WTC11 (cell line): ENCODE measurements at regions not wholly inside any gene's neighbourhood (a gene's known extent, or its start where the extent isn't known, plus 50 kb on each side); places are given as distances from the start of the nearest gene placed in this dataset.

Source experiments
- ATF6 ChIP-seq: sonication (generic); formaldehyde crosslinking; IDR thresholded peaks from 2 replicates; pipeline ENCODE4 v1.8.1; 2023; ENCODE audit warnings: mild to moderate bottlenecking, missing genetic modification reagents
- FOXJ3 ChIP-seq: sonication (generic); formaldehyde crosslinking; IDR thresholded peaks from 2 replicates; pipeline ENCODE4 v1.9.0; 2021; ENCODE audit warnings: missing genetic modification reagents, mild to moderate bottlenecking, borderline replicate concordance
- ZNF232 ChIP-seq: sonication (generic); formaldehyde crosslinking; IDR thresholded peaks from 2 replicates; pipeline ENCODE4 v1.8.0; 2022; ENCODE audit warnings: mild to moderate bottlenecking, missing genetic modification reagents
- TF ChIP-seq, protein P1 (sequence below): fragments of 200-600 bp; IDR thresholded peaks from 2 replicates; pipeline ENCODE4 v1.8.0; 2022; ENCODE audit warnings: antibody characterized with exemption
- TF ChIP-seq, protein P2 (sequence below): sonication (generic); formaldehyde crosslinking; IDR thresholded peaks from 2 replicates; pipeline ENCODE4 v1.8.0; 2022; ENCODE audit warnings: mild to moderate bottlenecking, missing genetic modification reagents
- TF ChIP-seq, protein P3 (sequence below): sonication (generic); formaldehyde crosslinking; IDR thresholded peaks from 2 replicates; pipeline ENCODE4 v1.8.0; 2022; ENCODE audit warnings: mild to moderate bottlenecking, missing genetic modification reagents

- TF ChIP-seq, protein P1, sequence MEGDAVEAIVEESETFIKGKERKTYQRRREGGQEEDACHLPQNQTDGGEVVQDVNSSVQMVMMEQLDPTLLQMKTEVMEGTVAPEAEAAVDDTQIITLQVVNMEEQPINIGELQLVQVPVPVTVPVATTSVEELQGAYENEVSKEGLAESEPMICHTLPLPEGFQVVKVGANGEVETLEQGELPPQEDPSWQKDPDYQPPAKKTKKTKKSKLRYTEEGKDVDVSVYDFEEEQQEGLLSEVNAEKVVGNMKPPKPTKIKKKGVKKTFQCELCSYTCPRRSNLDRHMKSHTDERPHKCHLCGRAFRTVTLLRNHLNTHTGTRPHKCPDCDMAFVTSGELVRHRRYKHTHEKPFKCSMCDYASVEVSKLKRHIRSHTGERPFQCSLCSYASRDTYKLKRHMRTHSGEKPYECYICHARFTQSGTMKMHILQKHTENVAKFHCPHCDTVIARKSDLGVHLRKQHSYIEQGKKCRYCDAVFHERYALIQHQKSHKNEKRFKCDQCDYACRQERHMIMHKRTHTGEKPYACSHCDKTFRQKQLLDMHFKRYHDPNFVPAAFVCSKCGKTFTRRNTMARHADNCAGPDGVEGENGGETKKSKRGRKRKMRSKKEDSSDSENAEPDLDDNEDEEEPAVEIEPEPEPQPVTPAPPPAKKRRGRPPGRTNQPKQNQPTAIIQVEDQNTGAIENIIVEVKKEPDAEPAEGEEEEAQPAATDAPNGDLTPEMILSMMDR = no peak
- TF ChIP-seq, protein P2, sequence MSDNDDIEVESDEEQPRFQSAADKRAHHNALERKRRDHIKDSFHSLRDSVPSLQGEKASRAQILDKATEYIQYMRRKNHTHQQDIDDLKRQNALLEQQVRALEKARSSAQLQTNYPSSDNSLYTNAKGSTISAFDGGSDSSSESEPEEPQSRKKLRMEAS = no peak
- TF ChIP-seq, protein P3, sequence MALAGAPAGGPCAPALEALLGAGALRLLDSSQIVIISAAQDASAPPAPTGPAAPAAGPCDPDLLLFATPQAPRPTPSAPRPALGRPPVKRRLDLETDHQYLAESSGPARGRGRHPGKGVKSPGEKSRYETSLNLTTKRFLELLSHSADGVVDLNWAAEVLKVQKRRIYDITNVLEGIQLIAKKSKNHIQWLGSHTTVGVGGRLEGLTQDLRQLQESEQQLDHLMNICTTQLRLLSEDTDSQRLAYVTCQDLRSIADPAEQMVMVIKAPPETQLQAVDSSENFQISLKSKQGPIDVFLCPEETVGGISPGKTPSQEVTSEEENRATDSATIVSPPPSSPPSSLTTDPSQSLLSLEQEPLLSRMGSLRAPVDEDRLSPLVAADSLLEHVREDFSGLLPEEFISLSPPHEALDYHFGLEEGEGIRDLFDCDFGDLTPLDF (CRISPR knock-in tag) = no peak
- TF ChIP-seq FOXJ3 (CRISPR knock-in tag) = no peak
- TF ChIP-seq ATF6 (CRISPR knock-in tag) = no peak
- TF ChIP-seq ZNF232 = no peak
These were observed 114.7 kb upstream of the NGF start for GRCh38 chr1:115452600-115453329.
